LoVo (cell line): ENCODE measurements at regions not wholly inside any gene's neighbourhood (a gene's known extent, or its start where the extent isn't known, plus 50 kb on each side); places are given as distances from the start of the nearest gene placed in this dataset.
"Not testable (repeated sequence)": the region's sequence is repeated elsewhere in the genome, so short reads cannot be mapped to it uniquely, and the experiment has no call there.

Source experiments
- DNase-seq: peaks from one replicate; pipeline ENCODE4 v3.0.0-alpha.2; 2016; ENCODE audit warnings: low spot score

DNA sequence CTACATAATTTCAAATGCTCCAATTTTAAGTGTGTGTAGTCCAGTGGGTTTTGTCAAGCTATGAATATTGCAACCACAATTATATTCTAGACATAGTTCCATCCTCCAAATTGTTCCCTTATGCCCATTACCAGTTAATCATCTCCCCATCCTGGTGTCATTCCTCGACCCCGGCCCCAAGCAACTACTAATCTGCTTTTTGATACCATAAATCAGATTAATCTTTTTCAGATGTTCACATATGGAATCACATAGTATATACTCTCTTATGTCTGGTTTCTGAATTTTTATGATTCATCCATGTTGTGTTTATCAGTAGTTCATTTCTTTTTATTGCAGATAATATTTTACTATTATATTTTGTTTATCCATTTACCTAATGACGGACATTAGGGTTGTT, 148.4 kb upstream of the RORB start:
- no peak for DNase-seq

- no peak for DNase-seq
These were observed 142.0 kb upstream of the RORB start for GRCh38 chr9:74355107-74355506.

- DNase-seq, result no peak
These were observed 139.6 kb upstream of the RORB start for GRCh38 chr9:74357577-74357976.

DNA sequence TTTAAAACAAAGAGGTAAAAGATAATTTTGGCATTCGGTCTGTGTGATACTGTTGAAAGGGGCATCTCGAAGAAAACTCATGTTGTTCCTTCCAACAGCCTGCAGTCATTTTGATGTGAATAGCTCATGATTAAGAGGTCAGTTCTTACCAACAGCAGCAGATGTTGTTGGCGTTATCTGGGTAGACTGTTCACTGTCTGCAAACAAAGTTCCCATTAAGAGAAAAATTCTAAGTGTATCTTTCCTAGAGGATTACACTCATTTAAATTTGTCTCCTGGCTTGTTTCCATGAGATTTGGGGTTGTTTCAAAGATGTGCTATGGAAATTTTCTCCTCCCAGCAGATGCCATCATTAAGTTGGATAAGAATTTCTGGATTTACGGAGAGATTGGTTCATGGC, 138.2 kb upstream of the RORB start:
- no peak for DNase-seq

DNA sequence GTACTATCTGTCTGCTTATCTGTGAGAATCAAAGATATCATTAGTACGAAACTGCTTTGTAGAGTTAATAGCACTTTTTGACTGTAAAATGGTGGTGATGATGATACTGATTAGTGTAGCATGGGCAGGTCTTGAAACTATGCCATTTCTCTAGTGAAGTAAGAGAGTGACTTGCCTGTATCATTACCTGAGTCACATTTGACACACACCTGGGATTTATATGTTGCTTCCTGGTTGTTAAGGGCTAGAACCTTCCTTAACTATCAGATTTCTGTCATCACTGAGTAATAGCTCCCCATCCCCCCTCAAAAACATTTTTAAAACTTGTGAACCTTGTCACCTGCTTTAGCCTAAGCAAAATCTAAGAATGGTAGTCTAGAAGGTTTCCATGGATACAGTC, 135.6 kb upstream of the RORB start:
- DNase-seq, result no peak

DNA sequence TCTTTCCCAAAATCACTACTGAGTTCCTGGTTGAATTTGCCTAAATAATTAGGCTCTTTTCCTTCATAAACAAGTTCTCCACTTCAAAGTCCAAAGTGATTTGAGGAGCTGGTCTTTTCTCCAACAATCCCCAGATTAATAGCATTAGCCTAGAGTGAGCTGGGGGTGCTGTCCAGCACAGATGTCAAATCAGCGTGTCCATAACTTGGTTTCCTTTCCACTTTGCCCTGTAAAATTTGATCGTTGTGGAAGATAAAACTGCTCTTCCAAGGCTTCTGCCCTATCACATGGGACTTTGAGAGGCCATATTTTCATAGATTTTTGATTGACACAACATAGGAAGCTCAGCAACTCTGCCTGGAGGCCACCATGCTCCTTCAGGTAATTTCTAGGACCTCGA, 134.7 kb upstream of the RORB start:
- DNase-seq, result no peak

DNA sequence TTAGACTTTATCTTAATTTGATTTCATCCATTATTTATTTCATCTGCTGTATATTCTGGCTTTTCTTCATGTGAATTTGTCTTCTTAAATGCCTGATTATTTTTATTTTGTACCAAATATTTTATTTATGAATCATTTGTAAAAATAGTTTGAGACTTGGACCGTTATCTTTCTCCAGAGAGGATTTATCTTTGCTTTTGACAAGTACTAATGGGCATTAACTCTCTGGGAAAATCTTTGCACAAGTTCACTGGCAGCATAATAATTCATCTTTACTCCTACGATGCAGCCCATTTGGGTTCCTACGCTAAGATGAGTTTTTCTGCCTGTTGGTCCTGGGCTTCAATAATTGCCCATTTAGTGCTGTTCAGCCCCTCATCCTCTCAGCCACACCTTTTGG, 131.0 kb upstream of the RORB start:
- DNase-seq, result no peak

GRCh38 chr9:74369844-74370243, 127.3 kb upstream of the RORB start:
- no peak for DNase-seq

- DNase-seq, result no peak
These were observed 123.8 kb upstream of the RORB start for GRCh38 chr9:74373348-74373747.

GRCh38 chr9:74379718-74380117, 117.4 kb upstream of the RORB start:
- peak; percentile 42 for DNase-seq

GRCh38 chr9:74391816-74392215, 105.3 kb upstream of the RORB start:
- no peak for DNase-seq

DNA sequence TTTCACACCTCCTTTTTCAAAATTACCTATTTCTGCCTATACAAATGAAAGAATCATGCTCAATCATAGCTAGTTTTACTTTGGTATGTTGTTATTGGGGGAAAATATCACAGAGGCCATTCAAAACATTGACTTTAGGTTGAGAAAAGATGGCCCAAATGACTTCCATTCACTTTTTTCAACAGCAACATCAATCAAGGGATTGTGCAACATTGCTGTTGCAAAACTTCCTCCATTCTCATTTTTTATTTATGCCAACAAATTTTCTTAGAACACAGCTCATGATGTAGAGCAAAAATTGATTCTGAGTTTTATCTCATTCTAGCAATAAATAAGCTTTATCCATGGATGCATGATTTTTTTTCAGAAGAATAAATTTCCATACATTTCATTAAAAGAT, 93.6 kb upstream of the RORB start:
- no peak for DNase-seq

- DNase-seq, result no peak
These were observed 92.5 kb upstream of the RORB start for GRCh38 chr9:74404620-74405019.

DNA sequence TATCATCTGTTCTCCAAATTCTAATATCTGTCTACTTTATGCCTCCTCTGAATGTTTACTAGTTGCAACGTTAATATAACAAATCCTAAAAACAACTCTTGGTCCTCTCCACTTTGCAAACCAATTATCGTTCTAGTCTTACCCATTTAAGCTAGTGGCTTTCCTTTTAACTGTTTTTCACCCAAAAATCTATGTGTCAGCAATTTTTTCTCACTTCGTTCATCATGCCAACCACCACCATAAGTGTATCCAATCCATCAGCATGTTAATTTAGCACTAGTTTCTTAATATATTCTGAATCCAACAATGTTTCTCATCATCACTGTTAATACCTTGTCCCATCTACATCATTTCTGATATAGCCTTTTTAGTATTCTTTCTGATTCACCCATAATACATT, 90.0 kb upstream of the RORB start:
- DNase-seq, result no peak

GRCh38 chr9:74412236-74412979, 84.7 kb upstream of the RORB start:
- DNase-seq, result no peak

- DNase-seq, result no peak
These were observed 83.3 kb upstream of the RORB start for GRCh38 chr9:74413876-74414275.

- DNase-seq, result no peak
These were observed 82.8 kb upstream of the RORB start for GRCh38 chr9:74414325-74414724.

DNA sequence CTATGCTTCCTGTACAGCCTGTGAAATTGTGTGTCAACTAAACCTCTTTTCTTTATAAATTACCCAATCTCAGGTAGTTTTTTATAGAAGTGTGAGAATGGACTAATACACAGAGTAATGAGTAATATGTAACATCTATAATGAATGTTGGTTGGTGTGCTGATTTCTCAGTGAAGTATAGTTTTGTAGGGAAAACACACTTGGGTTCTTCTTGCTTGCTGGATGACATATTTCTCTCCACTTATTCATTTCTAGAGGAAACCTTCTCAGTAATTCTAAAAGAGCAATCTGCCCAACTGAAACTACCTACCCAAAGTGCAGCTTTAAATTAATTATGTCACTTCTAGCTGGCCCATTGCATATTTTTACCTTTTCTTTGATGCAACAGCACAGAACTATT, 81.1 kb upstream of the RORB start:
- DNase-seq, result no peak

GRCh38 chr9:74424488-74424887, 72.6 kb upstream of the RORB start:
- not testable (repeated sequence) for DNase-seq

DNA sequence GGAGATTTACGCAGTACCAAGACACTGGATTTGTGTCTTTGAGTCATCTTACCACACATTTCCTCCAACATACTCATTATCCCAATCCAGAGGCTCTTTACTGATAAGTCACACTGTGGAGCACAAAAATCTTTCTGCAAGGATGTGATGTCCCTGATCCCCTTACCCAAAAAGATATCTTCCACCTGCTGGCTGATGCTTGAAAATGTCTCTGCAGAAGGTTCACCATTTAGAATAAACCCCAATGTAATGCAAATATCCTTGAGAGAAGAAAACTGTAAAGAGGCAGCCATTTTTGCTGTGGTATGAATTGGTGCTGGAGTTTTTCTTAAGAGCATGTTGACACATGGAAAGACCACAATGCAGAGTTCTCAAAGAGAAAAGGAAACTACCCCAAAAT, 65.7 kb upstream of the RORB start:
- DNase-seq, result no peak

DNA sequence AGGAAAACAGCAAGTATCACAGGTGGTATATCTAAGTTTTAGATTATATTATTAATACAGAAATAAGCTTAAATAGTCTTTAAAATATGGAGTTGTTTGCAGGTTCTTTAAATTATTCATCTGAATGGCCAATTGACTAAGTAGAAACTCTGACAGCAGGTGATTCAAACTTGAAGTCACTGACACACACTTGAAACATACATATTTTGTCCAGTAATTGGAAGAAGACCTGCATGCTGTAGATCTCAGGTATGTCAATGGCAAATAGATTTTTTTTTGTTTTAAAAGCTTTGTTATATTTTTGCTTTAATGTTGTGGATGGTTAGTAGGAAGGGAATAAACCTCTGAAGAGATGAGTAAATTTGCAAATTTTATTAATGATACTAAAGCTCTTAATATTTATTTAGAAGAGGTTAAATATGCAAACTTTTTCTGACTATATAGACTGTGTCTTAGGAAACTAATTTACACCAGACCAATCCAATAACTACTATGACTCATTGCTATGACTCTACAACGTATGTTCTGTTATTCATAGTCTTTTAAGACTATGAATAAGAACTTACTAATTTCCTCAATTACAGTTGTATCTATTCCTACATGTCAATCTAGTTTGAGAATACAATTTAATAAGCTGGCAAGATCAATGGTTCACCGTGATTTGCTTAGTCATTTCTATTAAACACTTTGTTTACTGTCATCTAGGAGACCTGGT, 53.9 kb upstream of the RORB start:
- no peak for DNase-seq

DNA sequence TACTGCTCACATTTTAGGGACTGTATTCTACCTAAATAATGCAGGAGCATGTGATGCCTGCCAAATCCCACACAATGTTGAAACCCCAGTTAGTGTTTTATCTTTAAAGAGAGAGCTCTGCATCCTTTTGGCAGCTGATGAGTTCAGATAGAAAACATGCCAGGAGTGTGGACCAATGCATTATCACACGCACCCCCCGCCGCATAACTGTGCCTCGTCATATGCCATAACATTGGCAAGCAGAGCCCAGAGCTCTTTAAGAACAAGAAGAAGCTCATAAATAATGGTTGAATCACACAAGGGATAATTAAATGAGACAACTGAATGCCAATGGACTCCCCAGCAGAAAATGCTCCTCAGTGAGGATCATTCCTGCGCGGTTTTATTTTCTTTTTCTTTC, 52.8 kb upstream of the RORB start:
- no peak for DNase-seq
